Hepatocyte (in vitro differentiated cells): ENCODE measurements at regions not wholly inside any gene's neighbourhood (a gene's known extent, or its start where the extent isn't known, plus 50 kb on each side); places are given as distances from the start of the nearest gene placed in this dataset.

ENCODE experiments used
- DNase-seq: peaks from one replicate; pipeline ENCODE4 v3.0.0-alpha.2; 2016; ENCODE audit warnings: low spot score
- H2AFZ ChIP-seq: fragments of 200-600 bp; sonication (generic); 2 replicates; pipeline ENCODE4 v1.6.0; 2016; ENCODE audit warnings: antibody characterized with exemption, mild to moderate bottlenecking
- H3K27ac ChIP-seq: fragments of 200-600 bp; sonication (generic); 2 replicates; pipeline ENCODE4 v1.5.1; 2016; ENCODE audit warnings: mild to moderate bottlenecking
- H3K27me3 ChIP-seq: fragments of 200-600 bp; sonication (generic); 2 replicates; pipeline ENCODE4 v1.6.1; 2016
- H3K36me3 ChIP-seq: fragments of 200-600 bp; sonication (generic); replicated peaks from 2 replicates; pipeline ENCODE4 v1.5.1; 2016; ENCODE audit warnings: low read depth; ENCODE audit not compliant: insufficient read depth
- H3K4me1 ChIP-seq: fragments of 200-600 bp; sonication (generic); 2 replicates; pipeline ENCODE4 v1.5.1; 2016; ENCODE audit warnings: mild to moderate bottlenecking, moderate library complexity; ENCODE audit not compliant: insufficient read depth
- H3K4me2 ChIP-seq: fragments of 200-600 bp; sonication (generic); 2 replicates; pipeline ENCODE4 v1.6.0; 2016
- H3K4me3 ChIP-seq: fragments of 200-600 bp; sonication (generic); 2 replicates; pipeline ENCODE4 v1.5.1; 2016; ENCODE audit warnings: mild to moderate bottlenecking
- H3K79me2 ChIP-seq: fragments of 200-600 bp; sonication (generic); 2 replicates; pipeline ENCODE4 v1.6.0; 2017; ENCODE audit warnings: mild to moderate bottlenecking
- H3K9me2 ChIP-seq: fragments of 200-600 bp; sonication (generic); replicated peaks from 2 replicates; pipeline ENCODE4 v1.6.0; 2017; ENCODE audit warnings: mild to moderate bottlenecking; ENCODE audit not compliant: insufficient read depth
- H3K9me3 ChIP-seq: fragments of 200-600 bp; sonication (generic); 2 replicates; pipeline ENCODE4 v1.5.1; 2016; ENCODE audit warnings: low read depth, mild to moderate bottlenecking
- H4K20me1 ChIP-seq: fragments of 200-600 bp; sonication (generic); 2 replicates; pipeline ENCODE4 v1.6.0; 2016; ENCODE audit warnings: mild to moderate bottlenecking; ENCODE audit not compliant: insufficient read depth, poor library complexity, severe bottlenecking
- CTCF ChIP-seq: fragments of 200-600 bp; sonication (generic); IDR thresholded peaks from 2 replicates; pipeline ENCODE4 v1.5.1; 2016; ENCODE audit warnings: antibody characterized with exemption, mild to moderate bottlenecking; ENCODE audit not compliant: poor library complexity
- EZH2 ChIP-seq: fragments of 200-600 bp; sonication (generic); IDR thresholded peaks from 2 replicates; pipeline ENCODE4 v1.6.1; 2016; ENCODE audit warnings: antibody characterized with exemption, mild to moderate bottlenecking, borderline replicate concordance
- EZH2phosphoT487 ChIP-seq: fragments of 200-600 bp; sonication (generic); IDR thresholded peaks from one replicate; pipeline ENCODE4 v1.6.1; 2018; ENCODE audit warnings: antibody characterized with exemption, mild to moderate bottlenecking, low read depth, moderate library complexity; ENCODE audit not compliant: unreplicated experiment, severe bottlenecking
- WGBS: methylation state at CpG from one replicate; pipeline ENCODE4 v1.1.6; 2016; ENCODE audit warnings: low lambda C conversion rate; ENCODE audit errors: missing lambda C conversion rate; 5-methylcytosine and 5-hydroxymethylcytosine counted together

- H3K4me3 ChIP-seq, result no peak overlapping the region
- no peak overlapping the region for H3K4me2 ChIP-seq
- H3K79me2 ChIP-seq, result no peaks in the 10 kb centered on the region
- no peak for DNase-seq
- no peak overlapping the region for H2AFZ ChIP-seq
- no peak for TF ChIP-seq CTCF
- TF ChIP-seq EZH2phosphoT487, result no peak
- no peak for TF ChIP-seq EZH2
- no peaks in the 10 kb centered on the region for H3K36me3 ChIP-seq
- H3K4me1 ChIP-seq, result no peaks in the 10 kb centered on the region
- no peak overlapping the region for H3K27ac ChIP-seq
- WGBS, result 89% methylated on average over 1 of the region's 2 CpGs
- no peaks in the 10 kb centered on the region for H3K27me3 ChIP-seq
- no peaks in the 10 kb centered on the region for H4K20me1 ChIP-seq
- H3K9me3 ChIP-seq, result no peaks in the 10 kb centered on the region
- H3K9me2 ChIP-seq, result no peaks in the 10 kb centered on the region
Measured at GRCh38 chr6:99079058-99079457, 131.3 kb upstream of the FBXL4 start.

GRCh38 chr6:99073223-99073622, 125.5 kb upstream of the FBXL4 start:
- no peaks in the 10 kb centered on the region for H3K9me3 ChIP-seq
- H3K4me1 ChIP-seq, result no peaks in the 10 kb centered on the region
- no peaks in the 10 kb centered on the region for H4K20me1 ChIP-seq
- H3K79me2 ChIP-seq, result no peaks in the 10 kb centered on the region
- no peak overlapping the region for H3K4me3 ChIP-seq
- no peak overlapping the region for H3K4me2 ChIP-seq
- WGBS, result 77% methylated on average over 4 of the region's 4 CpGs
- no peaks in the 10 kb centered on the region for H3K36me3 ChIP-seq
- H3K27me3 ChIP-seq, result no peaks in the 10 kb centered on the region
- H2AFZ ChIP-seq, result no peak overlapping the region
- no peaks in the 10 kb centered on the region for H3K9me2 ChIP-seq
- no peak for DNase-seq
- H3K27ac ChIP-seq, result no peak overlapping the region
- TF ChIP-seq EZH2phosphoT487 (no peak), EZH2 (no peak), CTCF (no peak)

DNA sequence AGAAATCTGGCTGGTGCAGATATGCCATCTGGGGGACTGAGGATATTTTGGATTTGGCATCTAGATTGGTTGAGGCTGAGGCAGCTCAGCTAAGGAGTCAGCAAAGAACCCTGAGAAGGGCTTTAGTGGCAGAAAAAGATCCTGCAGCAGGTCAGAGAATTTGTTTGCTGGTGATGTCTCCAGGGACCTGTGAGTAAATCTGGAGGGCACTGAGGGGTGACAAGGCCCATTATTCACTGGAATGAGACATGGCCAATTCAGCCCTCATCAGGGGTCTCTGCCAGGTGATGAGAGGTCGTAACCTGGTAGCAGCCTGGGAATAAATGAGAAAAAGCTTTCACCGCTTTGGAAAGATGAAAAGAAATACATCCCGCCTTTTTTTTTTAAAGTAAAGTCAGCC, 118.3 kb upstream of the FBXL4 start:
- Histone ChIP-seq H3K4me2 (no peak overlapping the region), H3K36me3 (no peaks in the 10 kb centered on the region), H3K9me2 (no peaks in the 10 kb centered on the region), H2AFZ (no peak overlapping the region), H3K79me2 (no peaks in the 10 kb centered on the region), H4K20me1 (no peaks in the 10 kb centered on the region), H3K4me3 (no peak overlapping the region), H3K27me3 (no peaks in the 10 kb centered on the region), H3K9me3 (no peaks in the 10 kb centered on the region), H3K4me1 (no peaks in the 10 kb centered on the region), H3K27ac (no peak overlapping the region)
- DNase-seq, result no peak
- TF ChIP-seq EZH2phosphoT487 (no peak), EZH2 (no peak), CTCF (no peak)
- 89% methylated on average over 3 of the region's 3 CpGs for WGBS

GRCh38 chr6:99064834-99065233, 117.1 kb upstream of the FBXL4 start:
- 75% methylated on average over 2 of the region's 2 CpGs for WGBS
- no peaks in the 10 kb centered on the region for H3K79me2 ChIP-seq
- H3K4me3 ChIP-seq, result no peak overlapping the region
- no peak overlapping the region for H2AFZ ChIP-seq
- H3K9me3 ChIP-seq, result no peaks in the 10 kb centered on the region
- DNase-seq, result no peak
- no peak overlapping the region for H3K4me2 ChIP-seq
- TF ChIP-seq EZH2phosphoT487 (no peak), EZH2 (no peak), CTCF (no peak)
- no peaks in the 10 kb centered on the region for H3K36me3 ChIP-seq
- H3K9me2 ChIP-seq, result no peaks in the 10 kb centered on the region
- H3K27me3 ChIP-seq, result no peaks in the 10 kb centered on the region
- no peaks in the 10 kb centered on the region for H3K4me1 ChIP-seq
- H4K20me1 ChIP-seq, result no peaks in the 10 kb centered on the region
- H3K27ac ChIP-seq, result no peak overlapping the region
